Psoas muscle (tissue), 7 donors: ENCODE measurements at regions not wholly inside any gene's neighbourhood (a gene's known extent, or its start where the extent isn't known, plus 50 kb on each side); places are given as distances from the start of the nearest gene placed in this dataset.

ENCODE experiments used
- ATAC-seq, 4 donors: fragments of 200-7000 bp; cut with Tn5 transposase; one replicate each; pipeline ENCODE4 v1.9.1; 2020; ENCODE audit warnings: moderate library complexity in 3 of 4, mild to moderate bottlenecking in 2 of 4
- DNase-seq, 2 donors: peaks; one replicate each; pipeline ENCODE4 v3.0.0-alpha.2; 2020
- H3K27ac ChIP-seq: fragments of 200-600 bp; one replicate; pipeline ENCODE4 v1.8.0; 2022
- H3K27me3 ChIP-seq, 3 donors: fragments of 200-600 bp in 1 of 3; one replicate each; pipeline versions ENCODE4 v1.6.1 to v1.8.0; 2013 to 2022; ENCODE audit warnings: low read length in 2 of 3, mild to moderate bottlenecking in 2 of 3, moderate library complexity in 1 of 3; ENCODE audit not compliant: insufficient read depth in 3 of 3
- H3K36me3 ChIP-seq, 2 donors: fragments of 200-600 bp in 1 of 2; one replicate each; pipeline versions ENCODE4 v1.6.1 to v1.8.0; 2013 to 2022; ENCODE audit warnings: low read depth in 1 of 2, mild to moderate bottlenecking in 1 of 2, moderate library complexity in 1 of 2; ENCODE audit not compliant: insufficient read depth in 1 of 2
- H3K4me1 ChIP-seq: fragments of 200-600 bp; one replicate; pipeline ENCODE4 v1.8.0; 2022
- H3K4me3 ChIP-seq: fragments of 200-600 bp; one replicate; pipeline ENCODE4 v1.8.0; 2022; ENCODE audit warnings: mild to moderate bottlenecking
- H3K9me3 ChIP-seq: fragments of 200-600 bp; one replicate; pipeline ENCODE4 v1.8.0; 2022
- CTCF ChIP-seq: fragments of 200-600 bp; IDR thresholded peaks from one replicate; pipeline ENCODE4 v1.8.0; 2022; ENCODE audit warnings: antibody characterized with exemption
- WGBS, 3 donors: extraction: QIAGEN DNeasy Blood & Tissue Kit; methylation state at CpG; one replicate each; pipeline versions ENCODE4 v1.1.6 to v1.1.7; 2013; 5-methylcytosine and 5-hydroxymethylcytosine counted together
- intact Hi-C, 2 donors: fragments of 100-400 bp; cut with DNase I; formaldehyde crosslinking; loops; one replicate each; pipeline versions ENCODE4 v1.11.0 to v1.14.2; 2022
- donor health status: healthy with polysubstance abuse.
- donor health status: DM: no; HTN: no; CAD: no; lungs with moderate emphysema.
- donor health status: Bipolar disorder and iron deficiency.
- donor health status: healthy.
- donor health status: DM: yes; HTN: yes; CAD: no.
- donor health status: DM: no; HTN: no; CAD: no.
- donor health status: DM: yes; HTN: yes; CAD: no.

- no peaks in the 10 kb centered on the region for H3K36me3 ChIP-seq
- no peak for ATAC-seq
- no peak for TF ChIP-seq CTCF
- peaks cover 0 to 1% (median 0%) of the 10 kb centered on the region in 3 donors for H3K27me3 ChIP-seq
- intact Hi-C loops, result no loop called here
- H3K4me3 ChIP-seq, result no peak overlapping the region
- H3K27ac ChIP-seq, result no peak overlapping the region
- no peak for DNase-seq
- no peaks in the 10 kb centered on the region for H3K4me1 ChIP-seq
- WGBS, 3 donors, result 93 to 94% (median 93%) methylated on average over 10 of the region's 10 CpGs
- H3K9me3 ChIP-seq, result no peaks in the 10 kb centered on the region
Measured at GRCh38 chr4:189198624-189199023, 742.0 kb upstream of the FRG1 start.

GRCh38 chr4:189200353-189200752 is 740.3 kb upstream of the FRG1 start:
- ATAC-seq (no peak), DNase-seq (no peak)
- Histone ChIP-seq H3K36me3 (no peaks in the 10 kb centered on the region), H3K9me3 (no peaks in the 10 kb centered on the region), H3K27ac (no peak overlapping the region), H3K27me3 (peaks cover 0 to 1% (median 0%) of the 10 kb centered on the region in 3 donors), H3K4me1 (no peaks in the 10 kb centered on the region), H3K4me3 (no peak overlapping the region)
- TF ChIP-seq CTCF, result no peak
- intact Hi-C loops, result no loop called here
- WGBS, 3 donors, result 76 to 85% (median 78%) methylated on average over 7 of the region's 7 CpGs

- intact Hi-C loops, result no loop called here
- peak; percentile 73 to 83 for DNase-seq
- H3K4me3 ChIP-seq, result peak overlapping the region; percentile 27
Measured at GRCh38 chr4:189202182-189202868, 738.3 kb upstream of the FRG1 start.

GRCh38 chr4:189202869-189203271 is 737.8 kb upstream of the FRG1 start:
- no peak for TF ChIP-seq CTCF
- intact Hi-C loops, result no loop called here
- 48 to 52% (median 50%) methylated on average over 8 of the region's 8 CpGs for WGBS, 3 donors
- Histone ChIP-seq H3K27me3 (peaks cover 0 to 2% (median 0%) of the 10 kb centered on the region in 3 donors), H3K9me3 (no peaks in the 10 kb centered on the region), H3K4me1 (no peaks in the 10 kb centered on the region), H3K27ac (no peak overlapping the region), H3K36me3 (no peaks in the 10 kb centered on the region), H3K4me3 (no peak overlapping the region)
- DNase-seq, result no peak
- peak in 1 of 4 donors; percentile 46 for ATAC-seq

More at GRCh38 chr4:189202182-189202868, 738.3 kb upstream of the FRG1 start:
- peak in 2 of 4 donors; percentile 59 to 74 for ATAC-seq
- Histone ChIP-seq H3K27ac (no peak overlapping the region), H3K36me3 (no peaks in the 10 kb centered on the region), H3K4me1 (no peaks in the 10 kb centered on the region), H3K27me3 (peaks cover 0 to 1% (median 0%) of the 10 kb centered on the region in 3 donors), H3K9me3 (no peaks in the 10 kb centered on the region)
- peak; percentile 57 for TF ChIP-seq CTCF
- WGBS, 3 donors, result 7 to 9% (median 8%) methylated on average over 16 of the region's 16 CpGs

- no peaks in the 10 kb centered on the region for H3K4me1 ChIP-seq
- peaks cover 0 to 3% (median 0%) of the 10 kb centered on the region in 3 donors for H3K27me3 ChIP-seq
- no peaks in the 10 kb centered on the region for H3K36me3 ChIP-seq
- H3K4me3 ChIP-seq, result no peak overlapping the region
- WGBS, 3 donors, result 85 to 89% (median 88%) methylated on average over 8 of the region's 8 CpGs
- no peak for ATAC-seq
- no peaks in the 10 kb centered on the region for H3K9me3 ChIP-seq
- no peak for TF ChIP-seq CTCF
- intact Hi-C loops, result no loop called here
- H3K27ac ChIP-seq, result no peak overlapping the region
- no peak for DNase-seq
Measured at GRCh38 chr4:189204616-189205015, 736.1 kb upstream of the FRG1 start.
